GM21367 (cell line): ENCODE measurements at regions not wholly inside any gene's neighbourhood (a gene's known extent, or its start where the extent isn't known, plus 50 kb on each side); places are given as distances from the start of the nearest gene placed in this dataset.

ENCODE experiments used
- ATAC-seq: cut with Tn5 transposase; IDR thresholded peaks from one replicate; pipeline ENCODE4 v1.9.1; 2021; ENCODE audit not compliant: unreplicated experiment

DNA sequence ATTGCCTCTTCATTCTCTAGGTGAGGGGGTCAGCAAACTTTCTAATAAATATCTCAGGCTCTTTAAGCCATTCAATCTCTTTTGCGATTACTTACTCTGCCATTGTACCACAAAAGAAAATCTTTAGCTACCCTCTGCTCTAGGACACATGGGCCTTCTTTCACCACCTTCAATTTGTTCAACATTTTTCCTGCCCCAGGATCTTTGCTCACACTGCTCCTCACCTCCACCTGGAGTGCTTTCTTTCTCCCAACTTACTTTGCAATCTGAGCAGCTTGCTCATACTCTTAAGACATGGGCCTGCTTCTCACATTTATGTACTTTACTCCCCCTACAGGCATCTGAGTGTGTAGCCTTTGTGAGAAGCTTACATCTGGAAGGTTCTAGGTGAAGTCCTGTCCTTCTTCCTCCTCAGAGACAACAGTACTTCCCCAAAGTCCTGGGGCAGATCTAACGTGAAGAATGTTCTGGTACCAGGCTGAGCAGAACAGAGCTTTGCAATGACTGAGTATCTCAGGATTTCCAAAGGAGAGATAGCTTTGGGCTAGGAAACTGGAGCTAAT lies 55.0 kb upstream of the PRDM5 start:
- ATAC-seq = peak; percentile 87

GRCh38 chr4:120973207-120973606 lies 50.7 kb upstream of the PRDM5 start:
- no peak for ATAC-seq
